ENCODE measurements at regions not wholly inside any gene's neighbourhood (a gene's known extent, or its start where the extent isn't known, plus 50 kb on each side); places are given as distances from the start of the nearest gene placed in this dataset.

DNA sequence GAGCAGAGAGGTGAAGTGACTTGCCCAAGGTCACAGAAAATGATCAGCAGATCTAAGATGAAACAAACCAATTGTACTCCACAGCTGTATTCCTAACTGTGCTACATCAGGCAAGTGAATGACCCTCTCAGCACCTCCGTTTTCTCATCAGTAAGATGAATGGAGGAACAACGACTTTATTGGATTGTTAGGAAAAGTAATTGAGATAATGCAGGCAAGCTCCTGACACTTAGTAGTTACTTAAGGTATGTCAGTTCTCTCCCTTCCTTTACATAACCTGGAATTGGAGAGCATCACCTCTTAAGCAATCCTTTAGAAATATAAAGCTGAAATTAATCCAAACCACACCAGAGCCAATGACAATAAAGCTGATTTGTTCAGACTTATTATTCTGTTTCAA, 451.2 kb upstream of the CD180 start:
- TF ChIP-seq CTCF (tag by site-specific recombination; IDR thresholded peaks at IDR 0.05) (no peak), ZNF48 (tag by site-specific recombination; IDR thresholded peaks at IDR 0.05) (no peak), REPIN1 (tag by site-specific recombination; IDR thresholded peaks at IDR 0.05; ENCODE audit: low read depth) (no peak), ZNF670 (tag by site-specific recombination; IDR thresholded peaks at IDR 0.05; ENCODE audit: low read depth) (no peak), TCF7L2 (IDR thresholded peaks at IDR 0.05; ENCODE audit: borderline replicate concordance, low read depth, low read length) (no peak)

All from HEK293 (cell line).